CD4-positive, alpha-beta T cell treated with Interleukin-15 for 4 hours (primary cell): ENCODE measurements at regions not wholly inside any gene's neighbourhood (a gene's known extent, or its start where the extent isn't known, plus 50 kb on each side); places are given as distances from the start of the nearest gene placed in this dataset.

Source experiments
- DNase-seq: peaks from one replicate; pipeline ENCODE4 v3.0.0-alpha.2; 2020; ENCODE audit warnings: low spot score

DNA sequence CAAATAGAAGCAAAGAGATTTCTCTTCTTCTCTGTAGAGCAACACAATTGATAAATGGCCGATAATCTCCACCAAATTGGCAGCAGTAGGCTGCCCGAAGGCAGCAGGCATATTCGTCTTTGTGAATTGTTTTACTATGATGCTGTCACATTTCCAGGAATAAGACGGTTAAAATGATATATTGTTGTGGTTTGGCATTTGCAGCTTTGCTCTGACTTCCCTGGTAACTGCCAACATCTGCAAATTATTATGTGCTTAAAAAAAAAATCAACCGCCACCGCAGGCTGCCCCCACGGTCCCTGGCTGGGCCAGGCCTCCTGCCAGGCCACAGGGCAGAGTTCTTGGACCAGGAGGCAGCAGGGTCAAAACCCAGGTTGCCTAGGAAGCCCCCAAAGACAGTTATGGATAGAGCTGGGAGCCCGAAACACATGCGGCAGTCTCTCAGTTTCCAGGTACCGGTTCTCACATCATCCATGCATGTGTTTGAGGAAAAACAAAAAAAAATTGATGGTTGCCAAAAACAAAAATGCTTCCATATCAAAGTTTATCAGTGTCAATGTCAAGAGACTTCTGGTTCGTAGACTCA, 179.3 kb downstream of the ETS2 start:
- no peak for DNase-seq

DNA sequence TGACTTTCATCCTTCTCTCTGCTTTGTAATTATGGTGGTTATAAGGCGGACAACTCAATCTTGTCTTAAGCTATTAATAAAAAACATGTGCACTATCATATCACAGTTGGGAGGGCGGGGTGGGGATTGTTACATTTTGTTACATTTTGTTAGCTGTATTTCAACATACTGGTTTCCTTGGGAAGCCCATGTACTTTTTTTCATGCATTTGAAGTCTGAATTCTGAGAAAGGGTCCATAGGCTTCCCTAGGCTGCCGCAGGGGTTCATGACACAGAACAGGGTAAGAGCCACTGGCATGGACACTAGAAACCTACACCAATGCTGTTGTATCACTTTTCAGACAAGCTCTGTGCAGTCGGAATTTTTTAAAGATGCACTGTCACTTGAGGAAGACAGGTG, 178.8 kb downstream of the ETS2 start:
- DNase-seq, result no peak

GRCh38 chr21:38983560-38983959, 177.8 kb downstream of the ETS2 start:
- DNase-seq, result no peak

DNA sequence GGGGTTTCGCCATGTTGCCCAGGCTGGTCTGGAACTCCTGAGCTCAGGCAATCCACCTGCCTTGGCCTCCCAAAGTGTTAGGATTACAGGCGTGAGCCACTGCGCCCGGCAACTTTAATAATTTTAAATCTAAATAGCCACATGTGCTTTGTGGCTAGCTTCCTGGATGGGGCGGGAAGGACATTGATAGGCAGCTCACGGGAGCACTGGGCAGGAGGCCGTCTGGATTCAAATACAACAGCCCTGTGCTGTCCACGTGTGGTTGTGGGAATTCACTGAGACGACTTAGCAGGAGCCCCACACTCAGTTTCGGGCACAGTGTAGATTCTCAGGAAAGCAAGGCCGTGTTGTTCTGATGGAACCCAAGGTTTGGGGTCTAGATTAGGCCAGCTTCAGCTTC, 177.1 kb downstream of the ETS2 start:
- DNase-seq, result no peak

DNA sequence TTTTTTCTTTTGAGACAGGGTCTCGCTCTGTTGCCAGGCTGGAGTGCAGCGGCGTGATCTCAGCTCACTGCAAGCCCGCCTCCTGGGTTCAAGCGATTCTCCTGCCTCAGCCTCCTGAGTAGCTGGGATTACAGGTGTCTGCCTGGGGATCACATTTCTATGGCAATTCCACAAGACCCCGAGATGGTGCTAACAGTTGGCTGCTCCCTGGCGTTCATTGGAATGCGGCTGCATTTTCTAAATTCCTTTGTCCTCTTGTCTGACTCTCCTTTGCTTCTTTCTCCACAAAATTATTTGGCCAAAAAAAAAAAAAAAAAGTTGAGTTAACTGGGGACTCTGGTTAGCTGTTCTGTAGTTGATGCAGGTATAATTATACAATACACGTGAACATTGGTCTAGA, 176.4 kb downstream of the ETS2 start:
- no peak for DNase-seq

- no peak for DNase-seq
Observed at GRCh38 chr21:38980416-38981313, 174.9 kb downstream of the ETS2 start.

- DNase-seq, result no peak
Observed at GRCh38 chr21:38979271-38980121, 173.8 kb downstream of the ETS2 start.

- no peak for DNase-seq
Observed at GRCh38 chr21:38976900-38977299, 171.2 kb downstream of the ETS2 start.

DNA sequence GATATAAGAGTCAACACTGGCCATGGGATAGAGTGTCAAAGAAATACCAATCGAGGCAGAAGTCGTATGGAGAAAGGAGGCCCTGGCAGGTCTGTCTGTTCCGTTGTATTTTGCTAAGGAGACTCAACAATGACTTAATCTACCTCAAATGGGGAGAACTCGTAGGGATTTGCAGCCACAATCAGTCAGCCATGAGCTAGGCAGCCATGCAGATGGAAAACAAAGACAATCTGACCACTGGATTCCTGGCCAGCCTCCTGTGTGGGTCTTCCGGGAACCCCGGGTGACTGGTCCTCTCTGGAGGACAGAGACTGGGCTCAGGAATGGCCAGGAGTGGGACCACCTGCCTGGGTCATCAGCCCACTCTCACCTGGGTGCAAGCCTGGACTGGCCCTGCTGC, 167.8 kb downstream of the ETS2 start:
- no peak for DNase-seq

DNA sequence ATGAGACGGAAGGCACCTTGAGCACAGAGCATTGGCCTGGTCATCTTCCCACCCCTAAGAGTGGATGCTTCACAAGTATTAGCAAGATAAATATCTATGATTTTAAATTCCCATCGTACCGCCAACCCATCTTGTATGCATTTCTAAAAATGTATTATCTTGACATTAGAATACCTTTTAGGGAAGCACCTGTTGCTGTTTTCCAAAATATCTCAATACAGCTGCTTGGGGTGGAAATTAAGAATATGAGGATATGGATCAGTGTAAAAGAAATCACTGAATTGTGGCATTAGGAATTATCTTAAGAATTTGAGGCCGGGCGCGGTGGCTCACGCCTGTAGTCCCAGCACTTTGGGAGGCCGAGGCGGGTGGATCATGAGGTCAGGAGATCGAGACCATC, 166.3 kb downstream of the ETS2 start:
- DNase-seq, result no peak

DNA sequence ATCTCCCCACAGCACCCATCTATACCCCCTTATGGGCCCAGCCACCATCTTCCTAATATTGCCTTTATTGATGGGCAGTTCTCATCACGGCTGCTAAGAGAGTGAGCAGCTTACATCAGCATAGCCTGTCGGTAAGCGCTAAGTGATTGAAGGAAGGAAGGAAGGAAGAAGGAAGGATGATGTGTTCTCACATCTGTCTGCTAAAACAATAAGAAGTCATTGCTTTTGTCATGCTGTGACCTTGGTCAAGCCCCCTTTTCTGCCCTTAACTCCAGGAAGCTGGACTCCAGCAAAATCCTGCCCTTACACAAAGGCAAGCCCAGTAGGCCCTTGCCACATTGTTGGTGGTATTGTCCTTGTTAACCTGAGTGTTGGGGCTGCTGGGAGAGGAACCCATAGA, 165.0 kb downstream of the ETS2 start:
- no peak for DNase-seq

GRCh38 chr21:38968887-38969543, 163.3 kb downstream of the ETS2 start:
- DNase-seq, result no peak

GRCh38 chr21:38965910-38966504, 160.3 kb downstream of the ETS2 start:
- no peak for DNase-seq

GRCh38 chr21:38965241-38965640, 159.5 kb downstream of the ETS2 start:
- DNase-seq, result no peak

- no peak for DNase-seq
Observed at GRCh38 chr21:38963006-38963405, 157.3 kb downstream of the ETS2 start.

GRCh38 chr21:38960251-38960650, 154.5 kb downstream of the ETS2 start:
- no peak for DNase-seq

DNA sequence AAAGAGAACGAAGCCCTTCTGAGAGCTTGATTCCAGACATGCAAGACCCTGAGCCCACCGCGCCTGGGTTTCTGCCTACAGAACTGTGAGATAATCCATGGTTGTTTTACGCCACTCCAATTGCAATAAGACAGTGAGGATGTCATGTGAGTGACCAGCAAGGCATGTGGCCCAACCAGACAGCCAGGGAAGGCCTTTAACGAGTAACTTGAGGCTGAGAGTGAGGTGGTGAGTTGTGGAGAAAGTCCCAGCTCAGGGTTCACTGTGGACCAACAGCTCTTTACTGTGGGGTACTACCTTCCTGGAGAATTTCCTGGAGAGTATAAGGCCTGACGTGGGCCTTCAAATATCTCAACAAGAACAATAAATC, 153.9 kb downstream of the ETS2 start:
- no peak for DNase-seq

DNA sequence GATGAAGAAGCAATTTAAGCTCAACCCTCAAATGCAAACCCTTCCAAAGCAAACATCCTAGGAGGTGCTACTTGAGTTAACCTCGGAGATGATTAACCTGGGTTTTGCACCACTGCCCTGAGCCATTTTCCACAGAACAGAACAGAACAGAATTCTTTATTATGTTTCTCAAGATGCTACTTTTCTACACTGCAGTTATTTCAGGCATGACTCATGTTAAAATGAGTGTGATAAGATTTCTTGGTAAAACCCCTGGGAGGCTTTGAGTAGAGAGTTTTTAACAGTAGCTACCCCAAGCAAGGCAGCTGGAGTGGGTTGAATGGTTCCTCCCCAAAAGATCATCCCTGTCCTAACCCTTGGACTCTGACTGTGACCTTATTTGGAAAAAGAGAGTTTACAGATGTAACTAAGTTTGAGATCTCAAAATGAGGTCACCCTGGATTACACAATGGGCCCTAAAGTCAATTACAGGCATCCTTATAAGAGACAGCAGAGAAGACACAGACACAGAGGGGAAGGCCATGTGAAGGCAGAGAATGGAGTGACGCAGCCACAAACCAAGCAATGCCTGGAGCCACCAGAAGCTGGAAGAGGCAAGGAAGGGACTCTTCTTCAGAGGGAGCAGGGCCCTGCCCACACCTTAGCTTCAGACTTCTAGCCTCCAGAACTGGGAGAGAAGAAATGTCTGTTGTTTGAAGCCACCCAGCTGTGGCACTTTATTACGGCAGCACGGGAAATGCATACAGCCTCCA, 153.4 kb downstream of the ETS2 start:
- DNase-seq, result no peak

DNA sequence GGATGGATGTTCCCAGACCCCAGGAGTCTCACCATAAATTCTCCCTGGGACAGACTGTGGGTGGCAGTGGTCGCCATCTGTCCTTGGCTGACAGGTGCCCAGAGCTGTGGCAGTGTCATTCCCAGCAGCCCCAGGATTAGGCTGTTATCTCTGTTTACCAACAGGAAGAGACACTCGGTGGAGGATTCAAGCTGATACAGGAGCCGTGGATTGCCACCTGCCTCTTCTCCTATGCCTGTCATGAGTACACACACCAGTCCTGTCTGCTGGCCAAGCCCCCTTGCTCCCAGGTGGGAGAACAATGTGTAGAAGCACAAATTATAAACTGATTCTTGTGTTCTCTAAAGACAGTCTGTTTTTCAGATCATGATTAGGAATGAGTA, 152.6 kb downstream of the ETS2 start:
- DNase-seq, result no peak

- DNase-seq, result no peak
Observed at GRCh38 chr21:38957575-38958322, 152.0 kb downstream of the ETS2 start.
